Right kidney (tissue), 1 donor: ENCODE measurements at regions not wholly inside any gene's neighbourhood (a gene's known extent, or its start where the extent isn't known, plus 50 kb on each side); places are given as distances from the start of the nearest gene placed in this dataset.

ENCODE experiments used
- DNase-seq: peaks from one replicate; pipeline ENCODE4 v3.0.0-alpha.2; 2016

DNA sequence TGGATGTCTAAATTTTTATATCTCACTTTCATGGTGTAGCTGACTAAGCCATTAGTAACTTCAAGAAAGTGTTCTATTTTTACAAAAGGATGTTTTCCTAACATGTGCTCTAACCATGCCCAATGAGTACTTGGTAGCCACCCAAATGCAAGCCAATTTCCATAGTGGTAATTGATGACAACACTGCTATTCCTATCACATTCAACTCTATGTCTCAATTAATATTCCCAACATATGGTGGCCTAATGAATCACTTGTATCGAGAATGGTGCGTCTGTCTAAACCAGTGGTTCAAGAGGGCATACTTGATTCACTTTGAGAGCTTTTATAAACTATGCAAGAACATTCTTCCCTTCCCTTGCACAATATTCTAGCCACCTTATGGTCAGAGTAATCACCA, 112.9 kb upstream of the GPRIN3 start:
- no peak for DNase-seq

DNA sequence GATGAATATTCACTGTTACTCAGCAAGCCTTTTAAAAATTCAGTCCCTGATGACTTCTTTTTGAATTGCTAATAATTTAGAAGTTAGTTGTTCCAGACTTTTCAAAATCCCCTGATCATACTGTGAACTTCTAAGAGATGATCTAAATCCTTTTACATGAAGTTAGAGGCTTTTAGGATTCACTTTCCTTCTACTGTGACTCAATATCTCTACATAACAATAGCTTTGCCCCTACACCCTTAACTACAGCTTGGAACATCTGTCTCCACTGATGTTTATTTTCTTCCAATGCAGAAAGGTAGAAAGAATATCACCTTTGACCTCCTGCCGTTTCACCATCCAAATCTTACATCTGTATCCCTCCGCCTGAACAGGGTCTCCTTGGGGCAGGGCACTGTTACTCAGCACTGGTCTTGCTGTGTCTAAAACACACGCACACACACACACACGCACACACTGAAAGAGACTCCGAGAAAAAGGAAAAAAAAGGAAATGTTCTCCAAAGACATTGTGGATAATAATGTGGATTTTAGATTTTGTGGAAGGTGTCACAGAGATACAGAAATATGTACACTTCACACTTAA, 111.6 kb upstream of the GPRIN3 start:
- DNase-seq, result no peak

DNA sequence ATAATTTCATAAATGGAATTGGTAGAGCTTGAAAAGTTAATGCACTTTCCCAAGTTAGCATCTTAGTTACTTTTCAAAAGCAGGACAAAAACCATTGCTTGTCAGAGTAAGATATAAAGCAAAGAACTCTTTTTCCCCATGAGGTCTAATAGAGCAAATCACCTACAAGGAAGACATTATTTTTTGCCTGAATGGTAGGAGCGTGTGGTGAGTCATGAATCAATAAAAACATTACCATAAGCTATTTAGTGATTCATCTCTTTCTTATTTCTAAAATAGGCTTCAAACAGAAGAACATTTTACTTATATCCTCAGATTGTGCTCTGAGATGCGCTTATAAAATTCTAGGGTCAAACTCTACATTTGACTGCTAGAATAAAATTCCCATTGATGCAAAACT, 109.4 kb upstream of the GPRIN3 start:
- DNase-seq, result no peak

DNA sequence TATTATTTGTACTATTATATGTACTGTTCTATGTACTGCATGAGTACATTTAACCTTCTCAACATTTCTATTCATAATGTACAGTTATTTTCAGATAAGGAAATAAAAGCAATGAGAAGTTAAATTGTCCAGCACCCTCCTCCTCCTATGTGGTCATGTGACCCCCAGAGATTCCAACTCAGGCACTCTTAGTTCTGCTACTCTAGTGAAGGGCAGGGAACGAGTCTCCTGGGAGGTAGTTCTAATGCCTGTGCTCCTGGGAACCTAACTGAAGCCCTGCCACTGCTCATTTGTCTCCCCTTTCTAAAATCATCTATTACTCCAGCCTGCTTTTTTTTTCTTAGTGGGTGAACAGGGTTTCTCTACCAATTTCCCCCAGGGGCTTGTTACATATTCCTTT, 105.9 kb upstream of the GPRIN3 start:
- no peak for DNase-seq

DNA sequence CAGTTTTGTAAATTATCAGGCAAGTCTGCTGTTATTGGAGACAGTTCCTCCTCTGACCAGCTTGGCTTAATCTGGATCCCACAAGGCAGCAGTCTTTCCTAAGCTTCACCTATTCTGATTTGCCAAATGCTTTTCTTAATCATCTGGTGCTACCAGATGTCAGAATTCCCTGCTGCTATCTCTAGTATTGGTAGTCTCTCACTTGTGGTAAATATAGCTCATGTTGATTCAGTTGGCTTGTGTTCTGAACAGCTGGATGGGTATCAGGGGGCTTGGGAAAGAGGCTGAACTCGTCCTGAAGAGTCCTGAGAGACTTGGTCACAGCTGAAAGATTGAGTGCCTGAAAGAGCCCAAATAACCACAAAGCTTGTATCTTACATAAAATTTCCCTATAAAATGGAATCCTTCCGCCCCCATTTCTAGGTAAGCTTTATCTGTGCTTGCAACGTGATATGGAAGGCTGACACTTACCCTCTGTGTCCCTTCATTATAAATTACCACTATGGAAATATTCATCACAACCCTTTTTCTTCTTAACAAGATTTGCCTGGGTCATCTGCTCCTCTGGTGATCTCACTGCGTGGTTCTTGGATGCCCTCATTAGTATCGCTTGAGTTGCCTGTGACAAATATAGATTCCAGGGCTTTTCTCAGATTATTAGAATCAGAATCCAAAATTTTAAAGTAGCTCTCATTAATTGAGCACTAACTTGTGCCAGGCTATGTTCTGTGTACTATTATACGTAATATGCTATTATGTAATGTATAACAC, 104.1 kb upstream of the GPRIN3 start:
- DNase-seq, result no peak

DNA sequence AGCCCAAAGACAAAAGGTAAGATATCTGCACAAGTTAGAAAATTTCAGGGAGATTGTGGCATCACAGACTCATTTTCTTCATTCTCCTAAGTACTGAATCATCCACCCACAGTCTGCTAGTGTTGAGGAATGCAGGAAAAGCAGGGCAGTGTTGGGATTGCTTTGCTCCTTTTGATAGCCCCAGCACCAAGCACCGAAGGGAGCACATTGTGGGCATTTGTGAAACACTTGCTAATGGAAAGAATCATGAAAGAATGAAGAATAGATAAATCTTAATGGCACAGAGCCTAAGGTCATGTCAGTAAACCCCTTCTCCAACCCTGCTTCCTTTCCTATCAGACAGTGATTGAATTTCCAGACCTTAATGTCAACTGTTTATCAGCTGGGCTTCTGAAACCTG, 103.1 kb upstream of the GPRIN3 start:
- DNase-seq, result no peak

DNA sequence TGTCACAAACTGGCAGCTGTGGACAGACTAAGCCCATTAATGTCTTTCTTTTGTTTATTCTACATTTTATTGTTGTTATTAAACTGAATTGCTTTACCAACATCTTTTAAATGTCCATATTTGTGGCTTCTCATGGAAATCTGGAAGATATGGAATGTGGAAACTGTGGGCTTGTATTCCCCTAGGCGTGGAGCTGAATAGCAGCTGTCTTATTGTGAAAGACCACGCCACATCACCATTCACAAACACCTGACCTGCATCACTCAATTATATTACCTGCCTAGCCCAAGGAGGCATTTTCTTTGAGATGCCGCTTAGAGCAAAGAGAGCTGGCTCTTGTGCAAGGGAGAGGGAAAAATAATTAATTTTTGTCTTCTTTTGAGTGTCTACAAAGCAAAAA, 96.9 kb upstream of the GPRIN3 start:
- DNase-seq, result no peak

DNA sequence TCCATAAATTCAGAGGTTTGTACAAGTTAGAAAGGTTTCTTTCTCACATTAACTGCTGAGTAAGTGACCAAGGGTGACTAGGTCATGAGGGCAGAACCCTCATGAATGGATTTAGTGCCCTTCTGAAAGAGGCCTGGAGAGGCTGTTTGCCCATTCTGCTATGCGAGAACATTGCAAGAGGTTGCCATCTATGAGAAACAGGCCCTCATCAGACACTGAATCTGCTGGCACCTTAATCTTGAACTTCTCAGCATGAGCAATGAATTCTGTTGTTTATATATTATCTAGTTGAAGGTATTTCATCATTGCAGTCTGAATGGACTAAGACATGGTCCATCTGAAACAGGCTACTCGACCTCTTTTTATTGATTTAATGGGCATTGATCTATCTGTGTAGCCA, 96.2 kb upstream of the GPRIN3 start:
- DNase-seq, result no peak

DNA sequence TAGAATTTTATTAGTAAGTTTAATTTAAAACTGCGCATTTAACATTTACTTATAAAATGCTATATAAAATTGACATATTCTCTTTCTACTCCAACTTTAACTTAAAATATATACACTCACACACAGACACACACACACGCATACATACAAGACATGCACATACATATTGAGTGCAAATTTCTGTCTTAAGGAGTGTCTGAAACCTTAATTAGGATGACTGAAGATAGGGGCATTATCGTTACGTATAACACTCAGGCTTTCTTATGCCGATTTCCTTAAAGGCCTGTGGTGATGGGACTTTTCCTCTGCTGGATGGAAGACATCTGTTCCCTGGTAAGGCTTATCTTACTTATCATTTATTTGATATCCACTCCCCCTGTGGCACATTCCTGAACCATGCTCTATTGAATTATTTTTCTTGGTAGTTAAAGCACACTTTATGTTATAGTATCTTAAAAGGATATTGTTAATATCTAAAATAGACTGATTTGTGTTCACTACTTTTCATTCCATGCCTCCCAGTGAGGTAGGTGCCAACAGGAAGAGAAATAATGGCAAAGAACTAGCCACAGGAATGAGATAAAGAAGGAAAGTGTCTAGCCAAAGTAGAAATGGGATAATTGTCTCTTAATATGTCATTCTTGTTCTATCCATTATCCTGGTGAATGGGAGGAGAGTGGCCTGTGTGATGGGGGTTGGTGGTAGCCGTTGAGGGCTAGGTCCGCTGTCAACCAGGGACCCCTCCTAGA, 92.9 kb upstream of the GPRIN3 start:
- no peak for DNase-seq

DNA sequence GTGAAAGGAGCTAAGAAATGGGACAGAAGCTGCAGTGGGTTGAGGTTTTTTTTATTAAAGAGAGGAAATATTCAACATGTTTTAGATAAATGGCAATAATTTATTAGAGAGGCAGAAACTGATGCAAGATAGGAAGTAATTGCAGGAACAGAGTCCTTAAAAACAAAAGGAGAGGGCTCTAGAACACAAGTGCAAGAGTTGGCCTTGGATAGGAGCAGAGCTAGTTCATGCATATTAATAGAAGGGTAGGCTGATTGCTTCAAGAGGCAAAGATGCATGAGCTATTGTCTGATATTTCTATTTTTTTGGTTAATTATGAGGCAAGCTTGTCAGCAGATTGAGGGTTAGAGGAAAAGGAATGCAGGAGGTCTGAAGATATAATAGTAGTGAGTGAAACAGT, 91.0 kb upstream of the GPRIN3 start:
- DNase-seq, result no peak

DNA sequence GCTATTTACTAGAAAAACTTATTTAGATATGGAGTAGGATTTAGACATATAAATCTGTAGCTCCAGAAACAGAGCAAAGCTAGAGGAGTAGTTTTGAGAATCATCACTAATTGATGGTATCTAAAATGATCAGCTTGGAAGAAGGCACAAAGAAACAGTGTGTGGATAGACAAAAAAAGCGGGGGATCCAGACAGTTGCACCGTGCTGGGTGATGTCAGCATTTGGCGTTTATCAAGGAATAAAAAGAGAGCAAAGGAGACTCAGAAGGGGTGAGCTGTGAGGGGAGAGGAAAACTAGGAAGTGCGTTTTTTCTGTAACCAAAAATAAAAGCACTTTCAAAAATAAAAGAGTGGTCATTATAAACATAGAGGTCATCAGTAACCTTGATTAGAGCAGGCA, 90.5 kb upstream of the GPRIN3 start:
- DNase-seq, result no peak

DNA sequence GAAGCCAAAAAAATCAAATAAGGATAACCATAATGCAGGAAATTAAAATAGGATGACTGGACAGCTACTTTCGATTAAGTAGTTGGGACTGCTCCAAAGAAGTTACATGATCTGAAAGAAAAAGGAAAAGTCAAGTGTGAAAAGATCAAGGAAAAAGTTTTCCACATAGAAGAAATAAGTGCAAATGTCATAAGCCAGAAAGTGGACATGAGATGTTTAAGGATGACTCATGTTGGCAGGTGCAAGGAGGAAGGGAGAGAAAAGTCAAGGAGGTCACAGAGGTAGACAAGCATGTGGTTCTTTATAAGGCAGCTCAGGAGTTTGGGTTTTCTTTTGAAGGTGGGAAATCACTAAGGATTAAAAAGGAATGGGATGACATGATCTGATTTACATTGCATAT, 89.8 kb upstream of the GPRIN3 start:
- no peak for DNase-seq

DNA sequence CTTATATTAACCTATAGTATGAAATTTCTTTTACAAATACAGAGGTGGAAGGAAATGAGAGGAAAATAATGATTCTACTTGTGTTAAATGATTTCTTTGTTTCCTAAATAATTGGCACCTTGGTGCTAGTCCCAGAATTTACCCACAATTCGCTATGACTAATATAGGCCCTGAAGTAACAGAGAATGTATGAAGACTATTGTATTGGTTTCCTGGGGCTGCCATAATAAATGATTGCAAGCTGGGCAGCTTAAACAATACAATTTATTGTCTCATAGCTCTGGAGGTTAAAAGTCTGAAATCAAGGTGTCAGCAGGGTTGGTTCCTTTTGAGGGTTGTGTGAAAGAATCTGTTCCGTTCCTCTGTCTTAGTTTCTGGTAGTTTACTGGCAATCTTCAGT, 74.8 kb upstream of the GPRIN3 start:
- DNase-seq, result no peak

DNA sequence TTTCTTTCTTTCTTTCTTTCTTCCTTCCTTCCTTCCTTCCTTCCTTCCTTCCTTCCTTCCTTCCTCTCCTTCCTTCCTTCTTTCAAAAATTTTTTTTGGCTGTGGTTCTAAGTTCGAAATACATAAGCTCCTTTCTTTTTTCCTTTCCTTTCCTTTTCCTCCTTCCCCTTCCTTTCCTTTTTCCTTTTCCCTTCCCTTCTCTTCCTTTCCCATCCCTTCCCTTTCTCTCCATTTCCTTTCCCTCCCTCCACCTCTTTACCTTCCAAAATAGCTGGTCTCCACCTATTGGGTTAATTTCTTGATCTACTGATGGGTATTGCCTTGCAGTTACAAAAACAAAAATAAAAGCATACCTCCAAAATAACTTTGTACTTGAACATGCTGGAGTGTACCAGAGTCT, 73.4 kb upstream of the GPRIN3 start:
- no peak for DNase-seq

DNA sequence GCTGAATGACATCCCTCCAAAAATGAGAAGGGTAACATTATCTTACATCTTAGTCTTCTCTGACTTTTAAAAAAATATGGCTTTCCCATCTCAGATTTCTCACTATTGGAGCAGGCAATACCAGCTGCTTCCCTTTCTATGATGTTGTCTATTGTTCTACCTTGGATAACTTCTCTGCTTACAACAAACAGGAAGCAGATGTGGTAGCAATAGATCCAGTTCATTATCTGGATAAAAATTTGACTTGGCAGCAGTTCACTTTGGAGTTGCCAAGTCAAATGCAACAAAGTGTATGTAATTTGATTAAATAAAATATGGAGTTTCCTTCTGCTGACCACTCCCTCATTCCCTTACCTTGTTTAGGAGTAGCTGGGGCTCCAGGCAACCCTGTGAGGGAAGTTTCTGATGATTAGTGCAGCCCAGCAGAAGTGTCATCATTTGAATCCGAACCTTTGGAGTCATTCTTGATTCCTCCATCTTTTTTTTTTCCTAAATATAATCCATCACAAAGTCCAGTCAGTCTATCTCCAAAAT, 72.0 kb upstream of the GPRIN3 start:
- DNase-seq, result no peak

DNA sequence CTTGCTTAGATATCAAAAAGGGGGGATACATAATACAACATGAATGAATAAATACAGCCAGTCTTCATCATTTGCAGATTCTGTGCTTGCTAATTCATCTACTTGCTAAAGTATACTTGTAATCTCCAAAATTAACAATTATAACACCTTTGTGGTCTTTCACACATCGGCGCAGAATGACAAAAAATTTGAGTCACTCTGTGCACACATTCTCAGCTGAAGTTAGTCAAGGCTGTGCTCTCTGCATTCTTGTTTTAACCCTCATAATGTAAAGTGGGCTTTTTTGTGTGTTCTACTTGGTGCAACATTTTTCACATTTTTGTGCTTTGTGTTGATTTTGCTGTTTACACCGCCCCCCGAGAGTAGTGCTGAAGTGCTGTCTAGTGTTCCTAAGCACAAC, 65.8 kb upstream of the GPRIN3 start:
- DNase-seq, result no peak

DNA sequence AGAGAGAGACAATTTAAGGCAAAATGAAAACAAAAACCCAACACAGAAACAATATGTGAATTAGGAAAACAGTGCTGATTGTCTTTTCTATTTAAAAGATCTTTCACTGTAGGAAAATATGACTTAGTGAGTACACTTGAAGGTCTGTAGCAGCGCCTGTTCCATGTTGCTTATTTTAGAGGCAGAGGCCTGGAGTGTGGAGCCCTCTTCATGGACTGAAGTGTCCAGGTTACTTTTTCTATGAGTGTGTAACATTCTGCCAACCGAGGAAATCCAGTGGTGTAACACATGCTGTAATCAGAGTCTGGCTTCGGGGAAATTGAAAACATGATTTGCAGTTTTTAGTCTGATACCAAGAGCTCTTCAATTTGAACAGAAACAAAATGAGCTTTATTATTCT, 64.0 kb upstream of the GPRIN3 start:
- no peak for DNase-seq

DNA sequence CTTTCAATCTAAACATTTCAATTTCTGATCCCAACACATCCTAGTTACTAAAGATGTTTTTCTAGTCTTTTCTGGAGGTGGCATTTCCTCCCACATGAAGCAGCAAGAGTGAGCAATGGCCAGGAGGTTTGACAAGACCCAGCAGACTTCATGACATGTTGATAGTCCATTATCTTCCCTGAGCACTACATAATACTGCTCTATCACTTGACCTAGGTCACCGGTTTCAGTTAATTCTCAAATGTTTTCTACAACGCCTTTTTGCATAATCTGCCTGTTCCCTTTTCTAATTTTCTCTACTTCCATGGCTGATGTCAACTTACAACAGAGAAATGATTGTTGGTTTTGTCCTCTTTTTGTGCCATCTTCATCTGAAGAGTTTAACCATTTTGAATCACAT, 62.0 kb upstream of the GPRIN3 start:
- no peak for DNase-seq

DNA sequence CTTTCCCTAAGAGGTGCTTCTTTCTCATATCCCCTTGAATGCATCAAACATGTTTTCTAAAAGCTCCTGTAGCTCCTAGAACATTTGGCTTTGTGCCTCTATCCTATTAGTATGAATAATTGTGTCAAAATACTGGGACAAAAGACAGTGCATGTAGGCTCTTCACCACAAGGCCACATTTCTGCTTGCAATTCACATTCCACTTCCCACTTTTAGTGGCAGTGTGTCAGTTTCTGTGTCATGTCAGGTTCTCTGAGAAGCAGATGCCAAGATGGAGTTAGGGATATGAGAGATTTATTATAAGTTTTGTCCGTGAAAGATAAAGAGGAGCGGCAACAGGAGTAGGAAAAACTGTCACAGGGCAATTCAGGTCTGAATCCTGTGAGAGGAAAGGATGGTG, 61.3 kb upstream of the GPRIN3 start:
- no peak for DNase-seq

DNA sequence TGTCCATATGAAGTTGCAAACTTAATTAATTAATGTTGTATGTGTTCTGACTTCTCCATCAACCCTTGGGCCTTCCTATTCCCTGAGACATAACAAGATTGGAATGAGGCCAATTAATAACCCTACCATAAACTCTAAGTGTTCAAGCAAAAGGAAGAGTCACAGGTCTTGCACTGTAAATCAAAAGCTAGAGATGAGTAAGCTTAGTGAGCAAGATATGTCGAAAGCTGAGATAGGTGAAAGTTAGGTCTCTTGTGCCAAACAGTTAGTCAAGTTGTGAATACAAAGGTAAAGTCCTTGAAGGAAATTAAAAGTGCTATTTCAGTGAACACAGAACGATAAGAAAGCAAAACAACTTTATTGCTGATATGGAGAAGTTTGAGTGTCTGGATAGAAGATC, 58.2 kb upstream of the GPRIN3 start:
- DNase-seq, result no peak

DNA sequence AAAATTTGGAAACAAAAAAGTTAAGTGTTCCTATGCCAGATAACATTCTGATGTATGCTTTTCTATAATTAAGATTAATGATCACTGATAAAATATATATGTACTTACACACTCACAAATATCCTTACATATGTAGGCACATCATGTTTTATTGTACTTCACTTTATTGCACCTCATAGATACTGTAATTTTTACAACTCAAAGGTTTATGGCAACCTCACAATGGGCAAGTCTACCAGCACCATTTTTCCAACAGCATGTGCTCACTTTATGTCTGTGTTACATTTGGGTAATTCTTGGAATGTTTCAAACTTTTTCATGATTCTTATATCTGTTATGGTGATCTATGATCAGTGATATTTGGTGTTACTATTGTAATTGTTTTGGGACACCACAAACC, 57.8 kb upstream of the GPRIN3 start:
- no peak for DNase-seq

DNA sequence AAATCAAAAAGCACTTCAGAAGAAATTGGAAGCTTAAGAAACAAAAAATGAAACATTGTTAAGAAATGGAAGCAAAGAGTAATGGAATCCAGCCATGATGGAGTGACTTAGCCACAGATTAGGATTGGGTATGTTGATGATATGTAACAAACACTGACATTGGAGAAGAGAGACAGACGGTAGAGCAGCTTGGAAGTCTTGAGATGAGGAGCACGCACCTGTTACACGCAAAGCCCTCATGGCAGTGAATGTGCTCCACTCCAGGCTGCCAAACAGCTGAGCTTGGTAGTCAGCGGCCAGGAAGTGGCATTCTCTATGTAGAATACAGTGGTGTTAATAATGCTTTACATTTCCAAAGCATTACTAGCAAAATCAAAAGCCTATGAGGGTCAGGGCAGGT, 56.9 kb upstream of the GPRIN3 start:
- DNase-seq, result no peak

DNA sequence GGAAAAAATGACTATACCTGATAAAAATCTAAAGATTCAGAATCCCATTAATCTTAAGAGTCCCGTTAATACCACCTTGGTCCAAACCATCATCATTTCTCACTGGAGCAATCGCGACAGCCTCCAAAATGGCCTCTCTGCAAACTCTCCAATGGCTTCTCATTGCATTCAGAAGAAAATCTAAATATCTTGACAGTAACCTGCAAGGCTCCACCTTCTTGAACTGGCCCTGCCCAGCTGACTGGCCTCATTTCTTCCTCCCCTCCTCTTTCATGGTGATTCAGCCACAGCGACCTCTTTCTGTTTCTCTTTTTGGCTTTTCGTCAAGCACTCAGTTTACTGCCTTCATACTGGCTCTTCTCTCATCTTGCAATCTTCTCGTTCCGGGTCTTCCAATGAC, 56.2 kb upstream of the GPRIN3 start:
- DNase-seq, result no peak
